GM18499 (cell line): ENCODE measurements at regions not wholly inside any gene's neighbourhood (a gene's known extent, or its start where the extent isn't known, plus 50 kb on each side); places are given as distances from the start of the nearest gene placed in this dataset.
"Not testable (repeated sequence)": the region's sequence is repeated elsewhere in the genome, so short reads cannot be mapped to it uniquely, and the experiment has no call there.

Source experiments
- ATAC-seq: cut with Tn5 transposase; IDR thresholded peaks from one replicate; pipeline ENCODE4 v1.9.1; 2021; ENCODE audit warnings: moderate number of reproducible peaks; ENCODE audit not compliant: insufficient read depth, unreplicated experiment

- ATAC-seq: no peak
Measured at GRCh38 chrX:65971151-65971550, 68.7 kb downstream of the VSIG4 start.

- not testable (repeated sequence) for ATAC-seq
Measured at GRCh38 chrX:65967159-65967558, 72.7 kb downstream of the VSIG4 start.

GRCh38 chrX:65961714-65962113 lies 78.2 kb downstream of the VSIG4 start:
- no peak for ATAC-seq

GRCh38 chrX:65948103-65948502 lies 91.8 kb downstream of the VSIG4 start:
- no peak for ATAC-seq

GRCh38 chrX:65941775-65942174 lies 98.1 kb downstream of the VSIG4 start:
- no peak for ATAC-seq

GRCh38 chrX:65933085-65933589 lies 106.7 kb downstream of the VSIG4 start:
- no peak for ATAC-seq

GRCh38 chrX:65932173-65933084 lies 107.5 kb downstream of the VSIG4 start:
- no peak for ATAC-seq

- ATAC-seq: no peak
Measured at GRCh38 chrX:65928522-65928921, 111.4 kb downstream of the VSIG4 start.

GRCh38 chrX:65927386-65927785 lies 112.5 kb downstream of the VSIG4 start:
- not testable (repeated sequence) for ATAC-seq

GRCh38 chrX:65926095-65927019 lies 113.5 kb downstream of the VSIG4 start:
- peak; percentile 54 for ATAC-seq

GRCh38 chrX:65925592-65925991 lies 114.3 kb downstream of the VSIG4 start:
- no peak for ATAC-seq

- no peak for ATAC-seq
Measured at GRCh38 chrX:65925005-65925404, 114.9 kb downstream of the VSIG4 start.

GRCh38 chrX:65921363-65921762 lies 118.5 kb downstream of the VSIG4 start:
- ATAC-seq: no peak

- no peak for ATAC-seq
Measured at GRCh38 chrX:65920620-65921019, 119.3 kb downstream of the VSIG4 start.

- no peak for ATAC-seq
Measured at GRCh38 chrX:65910899-65911298, 129.0 kb downstream of the VSIG4 start.

- ATAC-seq: no peak
Measured at GRCh38 chrX:65903750-65904149, 136.1 kb downstream of the VSIG4 start.

GRCh38 chrX:65902011-65902410 lies 137.9 kb downstream of the VSIG4 start:
- no peak for ATAC-seq

- ATAC-seq: no peak
Measured at GRCh38 chrX:65900850-65901844, 138.7 kb downstream of the VSIG4 start.

- ATAC-seq: no peak
Measured at GRCh38 chrX:65894133-65894532, 145.7 kb downstream of the VSIG4 start.

GRCh38 chrX:65891817-65892216 lies 148.1 kb downstream of the VSIG4 start:
- not testable (repeated sequence) for ATAC-seq
